ENCODE measurements at regions not wholly inside any gene's neighbourhood (a gene's known extent, or its start where the extent isn't known, plus 50 kb on each side); places are given as distances from the start of the nearest gene placed in this dataset.

DNA sequence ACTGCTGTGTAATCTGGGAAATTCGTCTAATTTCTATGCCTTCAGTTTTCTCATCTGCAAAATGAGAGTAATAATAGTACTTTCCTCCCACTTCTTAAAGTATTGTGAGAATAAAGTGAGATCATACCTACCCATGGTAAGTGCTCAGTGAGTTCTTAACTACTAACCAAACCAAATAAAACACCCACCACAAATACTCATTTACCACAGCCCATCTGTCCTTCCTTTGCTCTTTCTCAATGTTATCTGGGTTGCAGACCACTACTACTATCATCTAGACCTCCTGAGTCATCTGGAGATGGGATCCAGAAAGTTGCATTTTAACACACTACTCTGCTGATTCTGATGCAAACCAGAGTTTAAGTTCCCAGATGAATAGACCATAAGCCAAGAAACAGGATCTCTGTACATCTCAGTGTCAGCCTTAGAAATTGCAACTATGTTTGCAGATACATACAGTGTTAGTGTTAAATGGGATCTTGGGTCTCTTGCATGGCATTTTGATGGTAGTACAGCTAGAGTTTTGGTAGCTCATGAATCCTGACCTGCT, 105.4 kb upstream of the ATP10B start:
- H3K9ac ChIP-seq, result no peak overlapping the region
- H4K20me1 ChIP-seq (ENCODE audit: insufficient read depth), result no peaks in the 10 kb centered on the region
- no peak overlapping the region for H2AFZ ChIP-seq (ENCODE audit: low read depth)
- H3K27me3 ChIP-seq (ENCODE audit: insufficient read depth), result no peaks in the 10 kb centered on the region
- no peak overlapping the region for H3K4me2 ChIP-seq
- 0% methylated on average over 1 of the region's 1 CpG for WGBS (ENCODE audit: low lambda C conversion rate)
- no peak overlapping the region for H3K4me3 ChIP-seq (ENCODE audit: low read depth in 2 of 2, low read length in 1 of 2)
- H3K9me3 ChIP-seq, result no peaks in the 10 kb centered on the region
- H3K4me1 ChIP-seq (ENCODE audit: control insufficient read depth in 1 of 2, insufficient read depth in 2 of 2, low read depth in 1 of 2, low read length in 1 of 2), result no peaks in the 10 kb centered on the region
- DNase-seq, result no peak
- H3F3A ChIP-seq (replicated peaks; ENCODE audit: insufficient read depth), result no peaks in the 10 kb centered on the region
- no peaks in the 10 kb centered on the region for H3K36me3 ChIP-seq (replicated peaks in 1 of 2; ENCODE audit: control insufficient read depth in 1 of 2, insufficient read depth in 2 of 2, low read length in 1 of 2)
- POLR2A ChIA-PET, result no interaction called here
- TF ChIP-seq POLR2AphosphoS5 (IDR thresholded peaks at IDR 0.05; ENCODE audit: low read depth, low read length) (no peak), YY1 (IDR thresholded peaks at IDR 0.05; ENCODE audit: low read depth) (no peak), MEF2A (IDR thresholded peaks at IDR 0.05; ENCODE audit: borderline replicate concordance, low read depth) (no peak), FOSL2 (IDR thresholded peaks at IDR 0.05; ENCODE audit: borderline replicate concordance, low read depth) (no peak), RCOR1 (IDR thresholded peaks at IDR 0.05; ENCODE audit: low read length) (no peak), ELF1 (IDR thresholded peaks at IDR 0.05) (no peak), SMC3 (IDR thresholded peaks at IDR 0.05; ENCODE audit: low read depth, low read length) (no peak), RXRA (IDR thresholded peaks at IDR 0.05; ENCODE audit: borderline replicate concordance, low read depth) (no peak)
- TF ChIP-seq, protein P1, sequence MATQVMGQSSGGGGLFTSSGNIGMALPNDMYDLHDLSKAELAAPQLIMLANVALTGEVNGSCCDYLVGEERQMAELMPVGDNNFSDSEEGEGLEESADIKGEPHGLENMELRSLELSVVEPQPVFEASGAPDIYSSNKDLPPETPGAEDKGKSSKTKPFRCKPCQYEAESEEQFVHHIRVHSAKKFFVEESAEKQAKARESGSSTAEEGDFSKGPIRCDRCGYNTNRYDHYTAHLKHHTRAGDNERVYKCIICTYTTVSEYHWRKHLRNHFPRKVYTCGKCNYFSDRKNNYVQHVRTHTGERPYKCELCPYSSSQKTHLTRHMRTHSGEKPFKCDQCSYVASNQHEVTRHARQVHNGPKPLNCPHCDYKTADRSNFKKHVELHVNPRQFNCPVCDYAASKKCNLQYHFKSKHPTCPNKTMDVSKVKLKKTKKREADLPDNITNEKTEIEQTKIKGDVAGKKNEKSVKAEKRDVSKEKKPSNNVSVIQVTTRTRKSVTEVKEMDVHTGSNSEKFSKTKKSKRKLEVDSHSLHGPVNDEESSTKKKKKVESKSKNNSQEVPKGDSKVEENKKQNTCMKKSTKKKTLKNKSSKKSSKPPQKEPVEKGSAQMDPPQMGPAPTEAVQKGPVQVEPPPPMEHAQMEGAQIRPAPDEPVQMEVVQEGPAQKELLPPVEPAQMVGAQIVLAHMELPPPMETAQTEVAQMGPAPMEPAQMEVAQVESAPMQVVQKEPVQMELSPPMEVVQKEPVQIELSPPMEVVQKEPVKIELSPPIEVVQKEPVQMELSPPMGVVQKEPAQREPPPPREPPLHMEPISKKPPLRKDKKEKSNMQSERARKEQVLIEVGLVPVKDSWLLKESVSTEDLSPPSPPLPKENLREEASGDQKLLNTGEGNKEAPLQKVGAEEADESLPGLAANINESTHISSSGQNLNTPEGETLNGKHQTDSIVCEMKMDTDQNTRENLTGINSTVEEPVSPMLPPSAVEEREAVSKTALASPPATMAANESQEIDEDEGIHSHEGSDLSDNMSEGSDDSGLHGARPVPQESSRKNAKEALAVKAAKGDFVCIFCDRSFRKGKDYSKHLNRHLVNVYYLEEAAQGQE (IDR thresholded peaks at IDR 0.05; ENCODE audit: low read depth, low read length), result no peak
- no peaks in the 10 kb centered on the region for H3K79me2 ChIP-seq (ENCODE audit: insufficient read depth)
- no peak overlapping the region for H3K27ac ChIP-seq (ENCODE audit: low read depth in 2 of 2, low read length in 1 of 2)
- CTCF ChIA-PET, result no interaction called here
- no peaks in the 10 kb centered on the region for H3K9me2 ChIP-seq

- ChIA-PET POLR2A (no interaction called here), CTCF (no interaction called here)
- Histone ChIP-seq H3K4me2 (no peak overlapping the region), H3K36me3 (replicated peaks in 1 of 2; ENCODE audit: control insufficient read depth in 1 of 2, insufficient read depth in 2 of 2, low read length in 1 of 2) (no peaks in the 10 kb centered on the region), H3K4me1 (ENCODE audit: control insufficient read depth in 1 of 2, insufficient read depth in 2 of 2, low read depth in 1 of 2, low read length in 1 of 2) (no peaks in the 10 kb centered on the region), H3K9me2 (no peaks in the 10 kb centered on the region), H2AFZ (ENCODE audit: low read depth) (no peak overlapping the region), H4K20me1 (ENCODE audit: insufficient read depth) (no peaks in the 10 kb centered on the region), H3K4me3 (ENCODE audit: low read depth in 2 of 2, low read length in 1 of 2) (no peak overlapping the region), H3K9me3 (no peaks in the 10 kb centered on the region), H3K27me3 (ENCODE audit: insufficient read depth) (no peaks in the 10 kb centered on the region), H3K9ac (no peak overlapping the region), H3F3A (replicated peaks; ENCODE audit: insufficient read depth) (no peaks in the 10 kb centered on the region), H3K79me2 (ENCODE audit: insufficient read depth) (no peaks in the 10 kb centered on the region), H3K27ac (ENCODE audit: low read depth in 2 of 2, low read length in 1 of 2) (no peak overlapping the region)
- 0% methylated on average over 1 of the region's 1 CpG for WGBS (ENCODE audit: low lambda C conversion rate)
- no peak for DNase-seq
- no peak for TF ChIP-seq SMC3 (IDR thresholded peaks at IDR 0.05; ENCODE audit: low read depth, low read length)
- TF ChIP-seq NFIC (IDR thresholded peaks at IDR 0.05; ENCODE audit: borderline replicate concordance), result no peak
- TF ChIP-seq, protein P2, sequence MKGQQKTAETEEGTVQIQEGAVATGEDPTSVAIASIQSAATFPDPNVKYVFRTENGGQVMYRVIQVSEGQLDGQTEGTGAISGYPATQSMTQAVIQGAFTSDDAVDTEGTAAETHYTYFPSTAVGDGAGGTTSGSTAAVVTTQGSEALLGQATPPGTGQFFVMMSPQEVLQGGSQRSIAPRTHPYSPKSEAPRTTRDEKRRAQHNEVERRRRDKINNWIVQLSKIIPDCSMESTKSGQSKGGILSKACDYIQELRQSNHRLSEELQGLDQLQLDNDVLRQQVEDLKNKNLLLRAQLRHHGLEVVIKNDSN (IDR thresholded peaks at IDR 0.05; ENCODE audit: borderline replicate concordance, low read depth), result no peak
- TF ChIP-seq, protein P3, sequence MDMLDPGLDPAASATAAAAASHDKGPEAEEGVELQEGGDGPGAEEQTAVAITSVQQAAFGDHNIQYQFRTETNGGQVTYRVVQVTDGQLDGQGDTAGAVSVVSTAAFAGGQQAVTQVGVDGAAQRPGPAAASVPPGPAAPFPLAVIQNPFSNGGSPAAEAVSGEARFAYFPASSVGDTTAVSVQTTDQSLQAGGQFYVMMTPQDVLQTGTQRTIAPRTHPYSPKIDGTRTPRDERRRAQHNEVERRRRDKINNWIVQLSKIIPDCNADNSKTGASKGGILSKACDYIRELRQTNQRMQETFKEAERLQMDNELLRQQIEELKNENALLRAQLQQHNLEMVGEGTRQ (IDR thresholded peaks at IDR 0.05; ENCODE audit: borderline replicate concordance, low read depth, low read length), result no peak
- no peak for TF ChIP-seq FOXJ3 (CRISPR knock-in tag; IDR thresholded peaks at IDR 0.05)
- TF ChIP-seq JUND (IDR thresholded peaks at IDR 0.05), result no peak
- no peak for TF ChIP-seq MEF2A (IDR thresholded peaks at IDR 0.05; ENCODE audit: borderline replicate concordance, low read depth)
- TF ChIP-seq ELF1 (IDR thresholded peaks at IDR 0.05), result no peak
- TF ChIP-seq GABPA (IDR thresholded peaks at IDR 0.05; ENCODE audit: low read depth), result no peak
- TF ChIP-seq MXI1 (IDR thresholded peaks at IDR 0.05; ENCODE audit: low read depth, low read length), result no peak
- TF ChIP-seq GATA2 (CRISPR knock-in tag; IDR thresholded peaks at IDR 0.05), result no peak
- no peak for TF ChIP-seq EP300 (IDR thresholded peaks at IDR 0.05; ENCODE audit: borderline replicate concordance in 1 of 2, low read depth in 1 of 2, low read length in 1 of 2)
- TF ChIP-seq, protein P4, sequence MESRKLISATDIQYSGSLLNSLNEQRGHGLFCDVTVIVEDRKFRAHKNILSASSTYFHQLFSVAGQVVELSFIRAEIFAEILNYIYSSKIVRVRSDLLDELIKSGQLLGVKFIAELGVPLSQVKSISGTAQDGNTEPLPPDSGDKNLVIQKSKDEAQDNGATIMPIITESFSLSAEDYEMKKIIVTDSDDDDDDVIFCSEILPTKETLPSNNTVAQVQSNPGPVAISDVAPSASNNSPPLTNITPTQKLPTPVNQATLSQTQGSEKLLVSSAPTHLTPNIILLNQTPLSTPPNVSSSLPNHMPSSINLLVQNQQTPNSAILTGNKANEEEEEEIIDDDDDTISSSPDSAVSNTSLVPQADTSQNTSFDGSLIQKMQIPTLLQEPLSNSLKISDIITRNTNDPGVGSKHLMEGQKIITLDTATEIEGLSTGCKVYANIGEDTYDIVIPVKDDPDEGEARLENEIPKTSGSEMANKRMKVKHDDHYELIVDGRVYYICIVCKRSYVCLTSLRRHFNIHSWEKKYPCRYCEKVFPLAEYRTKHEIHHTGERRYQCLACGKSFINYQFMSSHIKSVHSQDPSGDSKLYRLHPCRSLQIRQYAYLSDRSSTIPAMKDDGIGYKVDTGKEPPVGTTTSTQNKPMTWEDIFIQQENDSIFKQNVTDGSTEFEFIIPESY (IDR thresholded peaks at IDR 0.05; ENCODE audit: borderline replicate concordance, low read depth), result no peak
- no peak for TF ChIP-seq POLR2AphosphoS5 (IDR thresholded peaks at IDR 0.05; ENCODE audit: low read depth, low read length)
- no peak for TF ChIP-seq FOXM1 (IDR thresholded peaks at IDR 0.05; ENCODE audit: low read depth)
- no peak for TF ChIP-seq NRF1 (IDR thresholded peaks at IDR 0.05; ENCODE audit: low read depth, low read length)
- TF ChIP-seq FOSL2 (IDR thresholded peaks at IDR 0.05; ENCODE audit: borderline replicate concordance, low read depth), result no peak
Observed at GRCh38 chr5:160956051-160956450, 104.0 kb upstream of the ATP10B start.

Data from SK-N-SH (cell line).